Endothelial cell of umbilical vein (primary cell): ENCODE measurements at regions not wholly inside any gene's neighbourhood (a gene's known extent, or its start where the extent isn't known, plus 50 kb on each side); places are given as distances from the start of the nearest gene placed in this dataset.

Source experiments
- BruUV-seq: library from RNA; stranded (reverse); fragments of 400-500 nt; replicated peaks from 2 replicates; lab custom pipeline; 2021; lab: Mats Ljungman, UMichigan
- CTCF ChIA-PET: fragments of 300-600, 350-600 bp; sonication (Branson Sonifier 250); formaldehyde crosslinking; loops from one replicate; lab custom pipeline; 2021; ENCODE audit warnings: antibody characterized with exemption, inconsistent platforms; lab: Charles Lee
- POLR2A ChIA-PET: fragments of 300-600, 350-600 bp; sonication (Branson Sonifier 250); formaldehyde crosslinking; loops from one replicate; lab custom pipeline; 2021; ENCODE audit warnings: antibody characterized with exemption, inconsistent platforms; lab: Charles Lee
- DNase-seq: peaks from one replicate; pipeline ENCODE4 v3.0.0-alpha.2; 2011; ENCODE audit warnings: low read depth, low spot score
- FAIRE-seq: peaks from 2 replicates; lab custom pipeline; 2011; peaks lifted over from hg19 to GRCh38; lab: Jason Lieb, UNC
- H2AFZ ChIP-seq: 2 replicates; pipeline ENCODE4 v1.6.0; 2012; ENCODE audit warnings: low read depth, low read length, control low read depth, inconsistent platforms
- H3K27ac ChIP-seq: 2 replicates; pipeline ENCODE4 v1.5.1; 2011; ENCODE audit warnings: low read depth, mild to moderate bottlenecking, control low read depth, low read length, moderate library complexity; ENCODE audit not compliant: insufficient read depth
- H3K27me3 ChIP-seq, 2 experiments: 2 replicates each; pipeline versions ENCODE4 v1.6.0 to v1.6.1; 2011; ENCODE audit warnings: low read length in 2 of 2, mixed read lengths in 1 of 2; ENCODE audit not compliant: control insufficient read depth in 2 of 2, insufficient read depth in 2 of 2
- H3K36me3 ChIP-seq, 2 experiments: 2 replicates in 1 of 2; 3 replicates in 1 of 2; pipeline ENCODE4 v1.5.1; 2011; ENCODE audit warnings: low read length in 2 of 2, mild to moderate bottlenecking in 1 of 2, moderate library complexity in 1 of 2; ENCODE audit not compliant: control insufficient read depth in 2 of 2, insufficient read depth in 2 of 2; ENCODE audit errors: extremely low read depth in 1 of 2
- H3K4me1 ChIP-seq: 3 replicates; pipeline ENCODE4 v1.5.1; 2011; ENCODE audit warnings: mild to moderate bottlenecking, low read length; ENCODE audit not compliant: control insufficient read depth, insufficient read depth; ENCODE audit errors: extremely low read depth
- H3K4me2 ChIP-seq: 2 replicates; pipeline ENCODE4 v1.6.1; 2011; ENCODE audit warnings: low read length, control low read depth, mixed read lengths; ENCODE audit not compliant: insufficient read depth
- H3K4me3 ChIP-seq, 3 experiments: fragments of 200-600 bp in 1 of 3; sonication (generic), shearing (Covaris generic) in 1 of 3; replicated peaks in 1 of 3; 2 replicates each; pipeline ENCODE4 v1.5.1; 2011 to 2016; ENCODE audit warnings: control low read depth in 3 of 3, low read length in 3 of 3, mild to moderate bottlenecking in 2 of 3, inconsistent platforms in 1 of 3, low read depth in 1 of 3, moderate library complexity in 1 of 3; ENCODE audit not compliant: insufficient read depth in 1 of 3
- H3K79me2 ChIP-seq: 2 replicates; pipeline ENCODE4 v1.6.0; 2012; ENCODE audit warnings: low read length, inconsistent platforms; ENCODE audit not compliant: control insufficient read depth, insufficient read depth
- H3K9ac ChIP-seq: replicated peaks from 2 replicates; pipeline ENCODE3; 2011; ENCODE audit warnings: low read length, control low read depth; ENCODE audit not compliant: insufficient read depth; ENCODE audit errors: extremely low read depth
- H3K9me1 ChIP-seq: replicated peaks from 3 replicates; pipeline ENCODE4 v1.6.0; 2011; ENCODE audit warnings: mild to moderate bottlenecking, low read length; ENCODE audit not compliant: control insufficient read depth, insufficient read depth; ENCODE audit errors: extremely low read depth
- H3K9me3 ChIP-seq: replicated peaks from 2 replicates; pipeline ENCODE4 v1.5.1; 2012; ENCODE audit warnings: low read length, inconsistent platforms; ENCODE audit not compliant: control insufficient read depth, insufficient read depth
- H4K20me1 ChIP-seq: replicated peaks from 2 replicates; pipeline ENCODE3; 2011; ENCODE audit warnings: mild to moderate bottlenecking, low read length; ENCODE audit not compliant: control insufficient read depth, insufficient read depth; ENCODE audit errors: extremely low read depth
- EZH2 ChIP-seq: IDR thresholded peaks from 2 replicates; pipeline ENCODE4 v1.6.1; 2012; ENCODE audit warnings: borderline replicate concordance, low read depth, mild to moderate bottlenecking, moderate library complexity, low read length, inconsistent platforms; ENCODE audit not compliant: severe bottlenecking
- FOS ChIP-seq: IDR thresholded peaks from 2 replicates; pipeline ENCODE4 v1.6.1; 2011; ENCODE audit warnings: mild to moderate bottlenecking, low read length, moderate library complexity, borderline replicate concordance; ENCODE audit not compliant: insufficient read depth
- GATA2 ChIP-seq: IDR thresholded peaks from 2 replicates; pipeline ENCODE4 v1.7.0; 2011; ENCODE audit warnings: low read depth, mild to moderate bottlenecking, moderate library complexity, mixed read lengths, low read length; ENCODE audit not compliant: insufficient read length, insufficient read depth
- JUN ChIP-seq: IDR thresholded peaks from 2 replicates; pipeline ENCODE4 v1.6.1; 2011; ENCODE audit warnings: borderline replicate concordance, low read depth; ENCODE audit not compliant: insufficient read length, insufficient read depth
- MYC ChIP-seq: IDR thresholded peaks from one replicate; pipeline ENCODE4 v1.6.1; 2011; ENCODE audit warnings: mild to moderate bottlenecking, low read depth, low read length
- POLR2A ChIP-seq: IDR thresholded peaks from 2 replicates; pipeline ENCODE4 v1.6.1; 2012; ENCODE audit warnings: low read depth, mild to moderate bottlenecking, control low read depth, low read length
- POLR2AphosphoS5 ChIP-seq: IDR thresholded peaks from 2 replicates; pipeline ENCODE4 v1.6.1; 2012; ENCODE audit warnings: low read depth, mild to moderate bottlenecking, control low read depth, low read length, moderate library complexity; ENCODE audit not compliant: insufficient read depth
- dilution Hi-C: fragments of 300-500 bp; cut with MboI; formaldehyde crosslinking; loops from one replicate; pipeline ENCODE4 v1.15.0; 2019; ENCODE audit warnings: low sequenced_read_pairs; ENCODE audit not compliant: extremely low pct_ligation_motif_present
- intact Hi-C: fragments of 100-400 bp; cut with micrococcal nuclease; formaldehyde crosslinking; loops from one replicate; pipeline ENCODE4 v1.10.0; 2022
- TF ChIP-seq, protein P1 (sequence below), 2 donors: IDR thresholded peaks; 1 replicate in 1 of 2; 2 replicates in 1 of 2; pipeline ENCODE4 v1.5.1; 2011; ENCODE audit warnings: low read length in 2 of 2, mild to moderate bottlenecking in 2 of 2, moderate library complexity in 2 of 2, control low read depth in 1 of 2, inconsistent platforms in 1 of 2, low read depth in 1 of 2; ENCODE audit not compliant: insufficient read depth in 1 of 2; ENCODE audit errors: extremely low read depth in 1 of 2
- TF ChIP-seq, protein P2 (sequence below): IDR thresholded peaks from 2 replicates; pipeline ENCODE4 v1.6.1; 2011; ENCODE audit not compliant: insufficient read depth, insufficient read length

DNA sequence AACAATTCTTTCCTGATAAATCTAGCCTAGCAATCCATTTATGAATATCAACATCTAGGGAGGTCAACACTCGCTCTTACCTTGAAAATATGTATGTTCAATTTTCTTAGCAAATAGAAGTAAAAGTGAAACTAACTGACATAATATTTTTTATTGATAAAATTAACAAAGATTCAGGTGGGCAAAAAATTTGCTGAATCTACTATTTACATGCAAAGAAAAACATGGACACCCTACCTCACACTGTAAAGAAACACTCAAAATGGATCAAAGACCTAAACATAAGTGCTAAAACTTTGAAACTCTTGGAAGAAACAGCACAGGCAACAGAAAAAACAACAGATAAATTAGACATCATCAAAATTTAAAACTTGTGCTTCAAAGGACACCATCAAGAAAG is 151.6 kb upstream of the MYRIP start:
- H4K20me1 ChIP-seq, result no peaks in the 10 kb centered on the region
- H3K9me3 ChIP-seq, result no peaks in the 10 kb centered on the region
- intact Hi-C loops, result no loop called here
- no peaks in the 10 kb centered on the region for H3K36me3 ChIP-seq
- no peaks in the 10 kb centered on the region for H3K4me1 ChIP-seq
- no peak overlapping the region for H3K4me2 ChIP-seq
- no peak overlapping the region for H3K9ac ChIP-seq
- no peak for TF ChIP-seq POLR2AphosphoS5
- TF ChIP-seq MYC, result no peak
- no peak for TF ChIP-seq EZH2
- TF ChIP-seq, protein P1, sequence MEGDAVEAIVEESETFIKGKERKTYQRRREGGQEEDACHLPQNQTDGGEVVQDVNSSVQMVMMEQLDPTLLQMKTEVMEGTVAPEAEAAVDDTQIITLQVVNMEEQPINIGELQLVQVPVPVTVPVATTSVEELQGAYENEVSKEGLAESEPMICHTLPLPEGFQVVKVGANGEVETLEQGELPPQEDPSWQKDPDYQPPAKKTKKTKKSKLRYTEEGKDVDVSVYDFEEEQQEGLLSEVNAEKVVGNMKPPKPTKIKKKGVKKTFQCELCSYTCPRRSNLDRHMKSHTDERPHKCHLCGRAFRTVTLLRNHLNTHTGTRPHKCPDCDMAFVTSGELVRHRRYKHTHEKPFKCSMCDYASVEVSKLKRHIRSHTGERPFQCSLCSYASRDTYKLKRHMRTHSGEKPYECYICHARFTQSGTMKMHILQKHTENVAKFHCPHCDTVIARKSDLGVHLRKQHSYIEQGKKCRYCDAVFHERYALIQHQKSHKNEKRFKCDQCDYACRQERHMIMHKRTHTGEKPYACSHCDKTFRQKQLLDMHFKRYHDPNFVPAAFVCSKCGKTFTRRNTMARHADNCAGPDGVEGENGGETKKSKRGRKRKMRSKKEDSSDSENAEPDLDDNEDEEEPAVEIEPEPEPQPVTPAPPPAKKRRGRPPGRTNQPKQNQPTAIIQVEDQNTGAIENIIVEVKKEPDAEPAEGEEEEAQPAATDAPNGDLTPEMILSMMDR (IDR thresholded peaks at IDR 0.05; ENCODE audit: extremely low read depth in 1 of 2, insufficient read depth in 1 of 2, low read depth in 1 of 2, low read length in 2 of 2), result no peak
- TF ChIP-seq GATA2, result no peak
- TF ChIP-seq, protein P2, sequence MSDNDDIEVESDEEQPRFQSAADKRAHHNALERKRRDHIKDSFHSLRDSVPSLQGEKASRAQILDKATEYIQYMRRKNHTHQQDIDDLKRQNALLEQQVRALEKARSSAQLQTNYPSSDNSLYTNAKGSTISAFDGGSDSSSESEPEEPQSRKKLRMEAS, result no peak
- TF ChIP-seq JUN, result no peak
- no peak for TF ChIP-seq POLR2A
- no peak for TF ChIP-seq FOS
- no TSS peak for BruUV-seq
- FAIRE-seq (no peak), DNase-seq (no peak)
- H3K79me2 ChIP-seq, result no peaks in the 10 kb centered on the region
- POLR2A ChIA-PET, result no interaction called here
- H2AFZ ChIP-seq, result no peak overlapping the region
- no peak overlapping the region for H3K27ac ChIP-seq
- dilution Hi-C loops, result no loop called here
- no peaks in the 10 kb centered on the region for H3K9me1 ChIP-seq
- H3K4me3 ChIP-seq, result no peak overlapping the region
- H3K27me3 ChIP-seq, result no peaks in the 10 kb centered on the region
- CTCF ChIA-PET, result no interaction called here
